Neural progenitor cell (in vitro differentiated cells): ENCODE measurements at regions not wholly inside any gene's neighbourhood (a gene's known extent, or its start where the extent isn't known, plus 50 kb on each side); places are given as distances from the start of the nearest gene placed in this dataset.

Experiments
- DNase-seq: peaks from one replicate; pipeline ENCODE4 v3.0.0-alpha.2; 2016; ENCODE audit warnings: low spot score
- H2AFZ ChIP-seq: fragments of 200-600 bp; sonication (generic); replicated peaks from 2 replicates; pipeline ENCODE4 v1.6.1; 2016; ENCODE audit warnings: antibody characterized with exemption
- H3F3A ChIP-seq: fragments of 200-600 bp; sonication (generic); 2 replicates; pipeline ENCODE4 v1.6.1; 2016; ENCODE audit warnings: antibody characterized with exemption, low read depth
- H3K27ac ChIP-seq: fragments of 200-600 bp; sonication (generic); 2 replicates; pipeline ENCODE4 v1.5.1; 2016; ENCODE audit warnings: mild to moderate bottlenecking
- H3K27me3 ChIP-seq: fragments of 200-600 bp; sonication (generic); 2 replicates; pipeline ENCODE4 v1.6.1; 2016; ENCODE audit warnings: mild to moderate bottlenecking, moderate library complexity
- H3K36me3 ChIP-seq: fragments of 200-600 bp; sonication (generic); 2 replicates; pipeline ENCODE4 v1.5.1; 2016
- H3K4me1 ChIP-seq: fragments of 200-600 bp; sonication (generic); 2 replicates; pipeline ENCODE4 v1.6.1; 2016; ENCODE audit warnings: mixed run types
- H3K4me2 ChIP-seq: fragments of 200-600 bp; sonication (generic); 2 replicates; pipeline ENCODE4 v1.6.1; 2016
- H3K4me3 ChIP-seq: fragments of 200-600 bp; sonication (generic); 2 replicates; pipeline ENCODE4 v1.5.1; 2016
- H3K79me2 ChIP-seq: fragments of 200-600 bp; sonication (generic); 2 replicates; pipeline ENCODE4 v1.6.1; 2016; ENCODE audit warnings: low read depth
- H3K9ac ChIP-seq: fragments of 200-600 bp; sonication (generic); 2 replicates; pipeline ENCODE4 v1.6.1; 2016
- H3K9me3 ChIP-seq: fragments of 200-600 bp; sonication (generic); 2 replicates; pipeline ENCODE4 v1.5.1; 2016; ENCODE audit warnings: low read depth
- H4K20me1 ChIP-seq: fragments of 200-600 bp; sonication (generic); 2 replicates; pipeline ENCODE4 v1.6.1; 2016; ENCODE audit warnings: low read depth
- H3K27ac Mint-ChIP-seq: 3 replicates; pipeline ENCODE4 v1.8.0; 2021; ENCODE audit warnings: mixed read lengths
- H3K27me3 Mint-ChIP-seq: 2 replicates; pipeline ENCODE4 v1.8.0; 2022; ENCODE audit warnings: low read depth, mild to moderate bottlenecking, inconsistent platforms, moderate library complexity, mixed read lengths; ENCODE audit not compliant: insufficient read depth
- H3K36me3 Mint-ChIP-seq: 3 replicates; pipeline ENCODE4 v1.8.0; 2021; ENCODE audit warnings: mixed read lengths
- H3K4me1 Mint-ChIP-seq: 3 replicates; pipeline ENCODE4 v1.8.0; 2021; ENCODE audit warnings: mixed read lengths
- H3K4me3 Mint-ChIP-seq: 3 replicates; pipeline ENCODE4 v1.8.0; 2021; ENCODE audit warnings: mild to moderate bottlenecking, moderate library complexity, mixed read lengths
- H3K9me3 Mint-ChIP-seq: 3 replicates; pipeline ENCODE4 v1.8.0; 2020; ENCODE audit warnings: mixed read lengths
- EZH2 ChIP-seq: fragments of 200-600 bp; sonication (generic); IDR thresholded peaks from 2 replicates; pipeline ENCODE4 v1.6.1; 2017; ENCODE audit warnings: antibody characterized with exemption, mild to moderate bottlenecking, moderate library complexity
- EZH2phosphoT487 ChIP-seq: fragments of 200-600 bp; sonication (generic); IDR thresholded peaks from 2 replicates; pipeline ENCODE4 v1.6.1; 2017; ENCODE audit warnings: antibody characterized with exemption
- TF ChIP-seq, protein P1 (sequence below): fragments of 200-600 bp; sonication (generic); IDR thresholded peaks from 2 replicates; pipeline ENCODE4 v1.5.1; 2017; ENCODE audit warnings: antibody characterized with exemption, mild to moderate bottlenecking

DNA sequence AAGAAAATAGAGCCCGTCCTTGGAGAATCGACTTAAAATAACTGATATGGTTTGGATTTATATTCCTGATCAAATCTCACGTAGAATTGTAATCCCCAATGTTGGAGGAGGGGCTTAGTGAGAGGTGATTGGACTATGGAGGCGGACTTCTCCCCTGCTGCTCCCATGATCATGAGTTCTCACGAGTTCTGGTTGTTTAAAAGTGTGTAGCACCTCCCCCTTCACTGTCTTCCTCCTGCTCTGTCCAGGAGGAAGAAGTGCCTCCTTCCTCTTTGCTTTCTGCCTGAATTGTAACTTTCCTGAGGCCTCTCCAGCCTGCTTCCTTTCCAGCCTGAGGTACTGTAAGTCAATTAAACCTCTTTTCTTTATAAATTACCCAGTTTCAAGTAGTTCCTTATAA lies 529.2 kb downstream of the HAO1 start:
- Histone ChIP-seq H3K4me3 (no peak overlapping the region), H3K9me3 (no peaks in the 10 kb centered on the region), H3K79me2 (no peaks in the 10 kb centered on the region), H3K9ac (no peak overlapping the region), H3K36me3 (no peaks in the 10 kb centered on the region), H4K20me1 (no peaks in the 10 kb centered on the region), H3K4me2 (no peak overlapping the region), H3K27me3 (no peaks in the 10 kb centered on the region), H3F3A (no peaks in the 10 kb centered on the region), H3K4me1 (no peaks in the 10 kb centered on the region), H3K27ac (no peak overlapping the region), H2AFZ (peak overlapping the region; percentile 98)
- no peak for DNase-seq
- Mint-ChIP-seq H3K4me1 (peaks cover 30% of the 10 kb centered on the region), H3K27ac (peak overlapping the region; percentile 47), H3K36me3 (no peaks in the 10 kb centered on the region), H3K4me3 (peak overlapping the region; percentile 52), H3K27me3 (no peaks in the 10 kb centered on the region), H3K9me3 (no peaks in the 10 kb centered on the region)
- TF ChIP-seq, protein P1, sequence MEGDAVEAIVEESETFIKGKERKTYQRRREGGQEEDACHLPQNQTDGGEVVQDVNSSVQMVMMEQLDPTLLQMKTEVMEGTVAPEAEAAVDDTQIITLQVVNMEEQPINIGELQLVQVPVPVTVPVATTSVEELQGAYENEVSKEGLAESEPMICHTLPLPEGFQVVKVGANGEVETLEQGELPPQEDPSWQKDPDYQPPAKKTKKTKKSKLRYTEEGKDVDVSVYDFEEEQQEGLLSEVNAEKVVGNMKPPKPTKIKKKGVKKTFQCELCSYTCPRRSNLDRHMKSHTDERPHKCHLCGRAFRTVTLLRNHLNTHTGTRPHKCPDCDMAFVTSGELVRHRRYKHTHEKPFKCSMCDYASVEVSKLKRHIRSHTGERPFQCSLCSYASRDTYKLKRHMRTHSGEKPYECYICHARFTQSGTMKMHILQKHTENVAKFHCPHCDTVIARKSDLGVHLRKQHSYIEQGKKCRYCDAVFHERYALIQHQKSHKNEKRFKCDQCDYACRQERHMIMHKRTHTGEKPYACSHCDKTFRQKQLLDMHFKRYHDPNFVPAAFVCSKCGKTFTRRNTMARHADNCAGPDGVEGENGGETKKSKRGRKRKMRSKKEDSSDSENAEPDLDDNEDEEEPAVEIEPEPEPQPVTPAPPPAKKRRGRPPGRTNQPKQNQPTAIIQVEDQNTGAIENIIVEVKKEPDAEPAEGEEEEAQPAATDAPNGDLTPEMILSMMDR, result no peak
- TF ChIP-seq EZH2phosphoT487, result no peak
- no peak for TF ChIP-seq EZH2

DNA sequence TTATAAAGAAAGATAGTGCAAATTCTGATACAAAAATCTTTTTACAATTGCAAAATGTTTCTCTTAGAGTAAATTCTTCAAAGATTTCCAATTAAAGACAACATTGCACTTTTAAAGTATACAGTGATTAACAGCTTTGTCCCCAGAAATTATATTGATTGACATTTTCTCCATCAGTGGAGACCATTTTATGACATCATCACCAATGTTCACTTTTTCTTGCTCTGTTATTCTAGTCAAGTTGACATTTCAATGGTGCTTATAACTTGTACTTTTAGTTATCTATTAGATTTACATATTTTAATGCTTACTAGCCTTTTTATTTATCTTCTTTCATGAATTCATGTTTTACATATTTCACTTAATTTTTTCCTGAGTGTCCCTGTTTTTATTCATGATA lies 524.8 kb downstream of the HAO1 start:
- Histone ChIP-seq H3K4me3 (no peak overlapping the region), H3K4me1 (no peaks in the 10 kb centered on the region), H3K27me3 (no peaks in the 10 kb centered on the region), H4K20me1 (no peaks in the 10 kb centered on the region), H3K9me3 (no peaks in the 10 kb centered on the region), H3F3A (no peaks in the 10 kb centered on the region), H3K27ac (no peak overlapping the region), H3K36me3 (no peaks in the 10 kb centered on the region), H3K4me2 (no peak overlapping the region), H3K9ac (no peak overlapping the region), H3K79me2 (no peaks in the 10 kb centered on the region), H2AFZ (no peak overlapping the region)
- Mint-ChIP-seq H3K4me3 (no peak overlapping the region), H3K27ac (no peak overlapping the region), H3K27me3 (no peaks in the 10 kb centered on the region), H3K4me1 (peaks cover 30% of the 10 kb centered on the region), H3K36me3 (no peaks in the 10 kb centered on the region), H3K9me3 (no peaks in the 10 kb centered on the region)
- DNase-seq, result no peak
- TF ChIP-seq EZH2 (no peak), EZH2phosphoT487 (no peak)
- TF ChIP-seq, protein P1, result no peak

DNA sequence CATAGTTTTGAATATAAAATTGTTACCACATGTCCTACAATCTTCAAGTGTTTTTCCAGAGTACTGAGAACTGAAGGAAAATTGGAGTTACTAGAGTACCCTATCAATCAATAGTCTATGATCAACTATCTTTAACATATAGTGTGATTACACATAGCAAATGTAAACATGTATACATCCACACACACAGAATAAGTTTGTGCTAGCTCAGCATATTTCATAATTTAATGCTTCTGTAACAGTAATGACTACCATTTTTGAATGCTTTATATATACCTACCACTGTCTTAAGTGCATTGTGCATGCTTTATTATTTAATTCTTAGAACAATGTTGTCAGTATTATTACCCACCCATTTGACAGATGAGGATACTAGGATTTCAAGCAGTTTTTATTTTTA lies 523.9 kb downstream of the HAO1 start:
- Histone ChIP-seq H3K4me3 (no peak overlapping the region), H3K79me2 (no peaks in the 10 kb centered on the region), H3K27ac (no peak overlapping the region), H3K4me2 (no peak overlapping the region), H4K20me1 (no peaks in the 10 kb centered on the region), H3K4me1 (no peaks in the 10 kb centered on the region), H3K9me3 (no peaks in the 10 kb centered on the region), H3F3A (no peaks in the 10 kb centered on the region), H2AFZ (no peak overlapping the region), H3K36me3 (no peaks in the 10 kb centered on the region), H3K27me3 (no peaks in the 10 kb centered on the region), H3K9ac (no peak overlapping the region)
- no peak for TF ChIP-seq EZH2phosphoT487
- TF ChIP-seq EZH2, result no peak
- TF ChIP-seq, protein P1, result no peak
- Mint-ChIP-seq H3K27me3 (no peaks in the 10 kb centered on the region), H3K4me3 (no peak overlapping the region), H3K36me3 (no peaks in the 10 kb centered on the region), H3K27ac (no peak overlapping the region), H3K9me3 (no peaks in the 10 kb centered on the region), H3K4me1 (peaks cover 26% of the 10 kb centered on the region)
- DNase-seq, result no peak

DNA sequence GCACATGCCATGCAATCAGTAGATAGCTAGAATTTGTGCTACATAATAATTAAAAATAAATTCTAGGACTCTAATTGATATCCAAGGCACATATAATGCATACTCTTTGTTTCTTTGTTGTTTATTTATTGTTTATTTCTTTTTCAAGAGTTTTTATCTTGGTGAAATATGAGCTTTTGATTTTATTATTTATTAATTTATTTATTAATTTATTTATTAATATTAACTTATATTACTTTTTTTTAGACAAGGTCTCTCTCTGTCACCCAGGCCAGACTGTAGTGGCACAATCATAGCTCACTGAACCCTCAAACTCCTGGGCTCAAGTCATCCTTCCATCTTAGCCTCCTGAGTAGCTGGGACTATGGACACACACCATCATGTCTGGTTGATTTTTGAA lies 519.9 kb downstream of the HAO1 start:
- no peaks in the 10 kb centered on the region for H3K27me3 ChIP-seq
- no peak overlapping the region for H3K4me2 ChIP-seq
- H3F3A ChIP-seq, result no peaks in the 10 kb centered on the region
- Mint-ChIP-seq H3K27me3 (no peaks in the 10 kb centered on the region), H3K4me3 (no peak overlapping the region), H3K9me3 (no peaks in the 10 kb centered on the region), H3K4me1 (no peaks in the 10 kb centered on the region), H3K36me3 (no peaks in the 10 kb centered on the region), H3K27ac (no peak overlapping the region)
- H3K27ac ChIP-seq, result no peak overlapping the region
- no peaks in the 10 kb centered on the region for H3K36me3 ChIP-seq
- no peaks in the 10 kb centered on the region for H3K9me3 ChIP-seq
- TF ChIP-seq EZH2phosphoT487 (no peak), EZH2 (no peak)
- TF ChIP-seq, protein P1, result no peak
- no peaks in the 10 kb centered on the region for H3K4me1 ChIP-seq
- no peaks in the 10 kb centered on the region for H4K20me1 ChIP-seq
- no peak overlapping the region for H3K9ac ChIP-seq
- no peaks in the 10 kb centered on the region for H3K79me2 ChIP-seq
- H3K4me3 ChIP-seq, result no peak overlapping the region
- no peak overlapping the region for H2AFZ ChIP-seq
- no peak for DNase-seq
